GM21390 (cell line): ENCODE measurements at regions not wholly inside any gene's neighbourhood (a gene's known extent, or its start where the extent isn't known, plus 50 kb on each side); places are given as distances from the start of the nearest gene placed in this dataset.
A peak's percentile ranks its signal among the peaks of the same experiment; 100 is the strongest.

Source experiments
- ATAC-seq: cut with Tn5 transposase; IDR thresholded peaks from one replicate; pipeline ENCODE4 v1.9.1; 2021; ENCODE audit not compliant: unreplicated experiment

DNA sequence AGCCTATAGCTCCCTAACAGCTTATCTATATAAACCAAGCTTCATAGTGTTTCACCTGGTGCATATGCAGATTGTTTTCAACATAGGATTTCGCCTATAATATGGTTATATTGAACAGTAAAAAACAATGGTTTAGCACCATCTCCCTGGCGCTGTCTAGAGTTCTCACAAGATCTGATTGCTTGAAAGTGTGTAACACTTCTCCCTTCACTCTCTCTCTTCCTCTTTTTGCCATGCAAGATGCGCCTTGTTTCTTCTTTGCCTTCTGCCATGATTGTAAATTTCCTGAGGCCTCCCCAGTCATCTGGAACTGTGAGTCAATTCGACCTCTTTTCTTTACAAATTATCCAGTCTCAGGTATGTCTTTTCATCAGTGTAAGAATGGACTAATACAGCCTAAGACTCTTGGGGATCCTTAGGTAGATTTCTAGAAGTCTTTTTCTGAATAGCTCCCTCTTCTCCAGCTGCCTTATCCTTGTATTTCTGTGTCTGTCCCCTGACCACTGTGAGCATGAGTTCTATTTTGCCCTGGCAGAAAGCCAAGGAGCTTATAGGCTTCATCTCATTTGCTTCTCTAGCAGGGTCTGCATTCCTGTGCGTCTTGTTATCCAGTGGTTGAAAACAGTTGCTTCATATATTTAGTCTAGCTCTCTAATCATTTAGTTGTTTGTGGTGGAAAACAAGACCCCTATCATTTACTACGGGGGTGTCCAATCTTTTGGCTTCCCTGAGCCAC is 401.6 kb downstream of the GPD2 start:
- ATAC-seq: no peak

DNA sequence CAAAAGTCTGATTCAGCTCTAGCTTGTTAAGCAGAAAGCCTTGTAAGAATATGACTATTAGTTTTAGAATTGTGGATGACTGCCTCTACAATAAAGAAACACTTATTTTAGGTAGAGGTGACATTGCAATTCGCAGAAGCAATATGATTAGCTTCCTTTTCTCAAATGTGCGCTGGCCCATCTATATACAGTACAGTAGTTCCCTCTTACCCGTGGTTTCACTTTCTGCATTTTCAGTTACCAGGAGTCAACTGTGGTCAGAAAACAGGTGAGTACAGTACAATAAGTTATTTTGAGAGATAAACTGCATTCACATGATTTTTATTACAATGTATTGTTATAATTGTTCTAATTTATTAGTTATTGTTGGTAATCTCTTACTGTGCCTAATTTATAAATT is 405.1 kb downstream of the GPD2 start:
- ATAC-seq: no peak

DNA sequence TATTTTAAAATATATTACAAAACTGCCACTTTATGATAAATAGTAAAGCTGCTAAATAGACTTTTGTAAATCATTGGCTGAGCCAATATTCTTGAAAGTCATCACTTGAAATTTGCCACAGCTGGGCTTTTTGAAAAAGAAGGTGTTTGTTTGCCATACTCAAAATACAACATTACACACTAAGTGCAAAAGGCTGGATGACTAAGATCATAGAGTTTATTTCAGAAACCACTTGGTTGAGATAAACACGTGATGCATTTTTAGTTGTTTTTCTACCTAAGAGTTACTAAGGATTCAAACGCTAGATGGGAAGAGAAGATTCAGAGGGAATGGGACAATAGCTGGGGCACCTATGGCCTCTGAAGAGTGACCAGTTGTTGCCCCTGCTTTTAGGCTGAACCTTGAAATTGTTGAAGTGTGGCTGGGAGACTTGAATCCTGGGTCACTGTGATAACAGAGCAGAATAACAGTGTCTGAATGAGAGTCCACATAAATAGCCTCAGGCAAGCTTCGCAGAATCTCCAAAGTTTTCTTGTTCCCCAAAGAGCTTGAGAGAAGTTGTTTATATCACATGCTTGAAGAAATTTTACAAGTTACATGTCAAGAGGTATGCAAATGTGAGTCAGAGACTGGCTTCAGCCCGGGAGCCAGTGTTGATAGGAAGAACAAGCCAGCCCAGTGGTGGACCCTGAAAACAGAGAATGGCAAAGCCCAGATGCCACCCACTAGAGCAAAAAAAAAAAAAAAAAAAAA is 409.8 kb downstream of the GPD2 start:
- no peak for ATAC-seq

DNA sequence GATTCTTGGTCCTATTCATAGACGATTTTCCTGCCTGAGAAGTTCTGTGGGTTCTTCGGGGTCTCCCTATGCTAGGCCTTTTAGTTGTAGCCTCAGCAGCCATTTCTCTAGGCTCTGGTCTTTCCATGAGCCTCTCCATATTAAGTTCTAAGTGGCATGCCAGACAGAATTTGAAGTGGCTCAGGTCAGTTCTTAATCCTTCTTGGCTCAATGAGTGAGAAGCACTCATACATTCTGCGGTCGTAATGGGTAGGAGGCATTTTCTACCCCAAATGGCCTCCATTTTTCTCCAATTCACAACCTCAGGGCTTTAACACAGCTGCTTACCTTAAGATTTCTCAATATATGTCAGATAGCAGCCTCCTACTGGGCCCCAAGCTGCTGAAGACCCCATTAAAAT is 405.3 kb upstream of the GALNT5 start:
- ATAC-seq: no peak

DNA sequence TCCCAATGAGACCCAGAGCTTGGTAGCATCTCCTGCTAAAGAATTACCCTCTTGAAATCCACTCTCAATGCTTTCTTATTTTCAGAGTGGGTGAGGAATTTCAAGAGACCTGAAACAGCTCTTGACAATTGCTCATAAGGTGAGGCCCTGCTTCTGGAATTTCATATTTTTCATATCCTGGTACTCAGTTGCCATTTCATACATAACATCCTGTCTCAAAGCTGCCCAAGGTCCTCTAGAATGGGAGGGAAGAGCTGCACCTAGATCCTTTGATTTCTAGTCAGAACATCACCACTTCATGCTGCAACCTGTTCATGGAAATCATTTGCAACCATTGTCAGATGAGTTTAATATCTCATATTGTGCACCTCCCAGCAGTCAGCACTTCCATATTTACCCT is 404.8 kb upstream of the GALNT5 start:
- ATAC-seq: no peak

DNA sequence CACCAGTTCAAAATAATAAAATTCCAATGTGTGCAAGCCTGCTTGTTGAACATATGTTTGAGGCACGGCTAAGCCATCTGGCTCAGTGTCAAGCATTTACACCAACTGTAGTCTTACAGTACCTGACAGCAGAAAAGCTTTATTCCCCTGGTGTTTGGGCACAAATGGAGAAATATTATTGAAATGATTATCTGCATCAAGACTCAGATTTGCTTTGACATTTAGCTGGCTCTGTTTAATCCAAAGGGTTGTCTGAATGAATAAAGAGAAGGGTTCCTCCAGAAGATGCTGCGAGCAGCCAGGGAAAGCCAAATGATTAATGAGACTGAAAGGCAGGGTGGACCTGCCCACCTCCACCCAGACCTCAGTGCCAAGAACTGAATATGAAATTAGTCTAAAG is 393.2 kb upstream of the GALNT5 start:
- ATAC-seq: no peak

DNA sequence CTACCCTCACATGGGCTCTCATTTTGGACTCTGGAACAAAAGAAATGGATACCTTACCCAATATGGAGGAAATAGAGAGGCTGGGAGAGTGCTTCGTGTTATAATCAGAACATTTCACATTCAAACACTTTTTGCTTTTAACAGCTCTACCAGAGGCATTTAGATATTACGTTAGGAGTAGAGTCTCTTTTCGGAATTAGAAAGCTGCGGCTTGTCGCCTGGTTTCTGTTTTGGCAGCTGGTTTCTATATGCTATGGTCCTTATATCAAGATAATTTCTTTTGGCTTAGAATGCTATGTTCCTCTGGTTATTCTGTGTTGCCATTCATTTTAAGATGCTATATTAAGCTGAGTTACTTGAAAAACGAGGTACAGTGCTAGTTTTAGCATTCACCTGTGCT is 392.8 kb upstream of the GALNT5 start:
- no peak for ATAC-seq

DNA sequence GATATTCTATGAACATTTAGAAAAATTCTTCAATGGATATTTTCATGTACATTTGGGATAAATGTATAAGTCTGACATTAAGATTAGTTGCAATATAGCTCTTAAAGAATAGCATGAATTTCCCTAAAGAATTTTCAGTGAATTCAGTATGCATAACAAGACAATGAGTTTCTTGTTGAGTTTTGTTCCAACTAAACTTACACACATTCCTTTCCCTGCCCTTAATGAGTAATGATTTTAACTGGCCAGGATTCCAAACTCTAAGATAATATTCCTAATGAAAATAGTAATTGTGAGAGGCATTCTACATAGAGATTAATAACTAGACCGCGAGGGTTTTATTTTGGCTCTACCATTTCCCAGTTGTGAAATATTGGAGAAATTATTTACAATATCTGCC is 390.3 kb upstream of the GALNT5 start:
- ATAC-seq: no peak

DNA sequence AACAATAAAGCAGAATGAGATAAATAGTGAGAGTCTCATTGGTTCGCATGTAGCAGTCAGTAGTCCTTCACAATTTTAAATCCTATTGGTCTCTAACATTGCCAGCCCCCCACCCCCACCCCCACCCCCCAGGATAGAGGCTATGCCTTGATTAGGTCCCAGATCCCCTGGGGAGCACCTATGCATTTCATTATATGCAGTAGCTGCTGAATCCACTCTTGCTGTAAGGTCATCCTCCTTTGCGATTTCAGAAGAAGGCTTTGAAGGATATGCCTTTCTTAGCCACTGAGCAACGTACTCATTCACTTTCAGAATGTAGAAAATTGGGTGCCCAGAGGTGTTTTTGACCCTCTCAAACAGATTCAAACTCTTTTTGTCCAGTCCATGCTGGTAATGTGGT is 382.8 kb upstream of the GALNT5 start:
- ATAC-seq: no peak

DNA sequence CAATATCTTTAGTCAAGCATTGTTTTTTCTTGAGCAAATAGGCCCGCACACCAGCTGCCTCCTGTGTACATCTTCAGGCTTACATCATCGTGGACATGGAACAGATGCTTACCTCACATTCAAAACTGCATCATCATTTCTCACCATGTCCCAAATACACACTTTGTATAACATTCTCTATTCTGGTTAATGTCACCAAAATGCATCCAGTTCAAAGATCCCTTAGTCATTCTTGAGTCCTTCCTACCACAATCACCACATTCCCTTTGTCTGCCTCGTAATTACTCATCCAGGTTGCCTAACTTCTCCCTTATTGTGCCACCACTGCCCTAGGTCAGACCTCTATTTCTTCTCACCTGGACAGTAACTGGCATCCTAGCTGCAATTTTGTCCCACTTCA is 373.7 kb upstream of the GALNT5 start:
- no peak for ATAC-seq

DNA sequence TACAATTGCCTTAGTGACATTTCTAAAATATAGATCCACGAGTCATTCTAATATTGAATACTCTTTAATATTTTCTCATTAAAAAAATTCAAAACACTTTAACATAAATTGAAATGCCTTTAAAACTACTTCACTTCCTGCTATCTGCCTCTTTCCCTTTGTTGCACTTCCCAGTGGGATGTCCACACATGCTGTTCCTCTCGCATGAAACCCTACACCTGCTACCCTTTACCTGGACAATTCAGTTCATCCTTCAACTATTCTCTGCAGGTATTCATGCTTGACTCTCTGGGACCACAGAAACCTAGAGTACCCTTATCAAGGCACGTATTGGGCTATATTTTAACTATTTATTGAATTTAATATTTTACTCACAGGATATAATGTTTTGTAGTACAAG is 373.3 kb upstream of the GALNT5 start:
- no peak for ATAC-seq

DNA sequence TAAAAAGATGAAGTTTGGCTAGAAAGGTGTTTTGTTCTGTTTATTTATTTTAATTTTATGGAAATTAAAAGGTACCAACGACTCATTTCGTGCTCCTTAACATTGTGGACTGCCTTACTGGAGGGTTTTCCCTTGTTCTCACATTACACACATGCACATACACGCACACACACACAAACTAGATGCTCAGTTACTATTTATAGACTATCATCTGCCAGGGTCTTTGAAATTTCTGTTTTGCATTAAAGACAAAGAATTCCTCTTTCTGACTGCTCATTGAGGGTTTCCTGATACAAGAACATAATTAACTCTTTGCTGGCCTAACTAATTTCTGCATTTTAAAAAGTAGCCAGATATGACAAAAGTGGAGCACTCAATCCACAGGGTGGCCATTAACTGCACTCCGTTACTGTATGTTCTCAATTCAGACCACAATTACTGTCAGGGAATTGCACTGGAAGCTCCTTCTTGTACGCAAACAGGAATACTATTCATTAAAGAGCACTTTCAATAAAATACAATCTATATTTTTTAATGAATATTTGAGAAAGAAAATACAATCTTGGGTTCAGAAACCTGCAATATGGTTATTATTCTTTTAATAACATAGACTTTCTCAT is 366.9 kb upstream of the GALNT5 start:
- no peak for ATAC-seq

DNA sequence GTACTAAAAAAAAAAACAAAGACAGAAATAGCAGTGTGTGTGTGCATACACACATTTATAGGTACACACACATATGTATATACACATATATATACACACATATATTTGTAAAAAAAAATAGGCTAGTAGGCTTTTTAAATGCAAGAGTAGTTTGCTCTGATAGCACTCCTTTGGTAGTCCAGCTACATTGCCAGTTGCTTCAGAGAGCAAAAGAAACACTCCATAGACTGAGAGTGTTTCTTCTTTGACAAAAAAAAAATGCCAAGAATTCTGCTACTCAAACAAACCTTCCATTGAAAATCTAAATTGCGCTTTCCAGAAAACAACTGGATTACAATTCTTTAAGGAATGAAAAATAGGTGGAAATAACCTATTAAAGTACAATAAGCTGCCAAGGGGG is 365.9 kb upstream of the GALNT5 start:
- ATAC-seq: no peak

DNA sequence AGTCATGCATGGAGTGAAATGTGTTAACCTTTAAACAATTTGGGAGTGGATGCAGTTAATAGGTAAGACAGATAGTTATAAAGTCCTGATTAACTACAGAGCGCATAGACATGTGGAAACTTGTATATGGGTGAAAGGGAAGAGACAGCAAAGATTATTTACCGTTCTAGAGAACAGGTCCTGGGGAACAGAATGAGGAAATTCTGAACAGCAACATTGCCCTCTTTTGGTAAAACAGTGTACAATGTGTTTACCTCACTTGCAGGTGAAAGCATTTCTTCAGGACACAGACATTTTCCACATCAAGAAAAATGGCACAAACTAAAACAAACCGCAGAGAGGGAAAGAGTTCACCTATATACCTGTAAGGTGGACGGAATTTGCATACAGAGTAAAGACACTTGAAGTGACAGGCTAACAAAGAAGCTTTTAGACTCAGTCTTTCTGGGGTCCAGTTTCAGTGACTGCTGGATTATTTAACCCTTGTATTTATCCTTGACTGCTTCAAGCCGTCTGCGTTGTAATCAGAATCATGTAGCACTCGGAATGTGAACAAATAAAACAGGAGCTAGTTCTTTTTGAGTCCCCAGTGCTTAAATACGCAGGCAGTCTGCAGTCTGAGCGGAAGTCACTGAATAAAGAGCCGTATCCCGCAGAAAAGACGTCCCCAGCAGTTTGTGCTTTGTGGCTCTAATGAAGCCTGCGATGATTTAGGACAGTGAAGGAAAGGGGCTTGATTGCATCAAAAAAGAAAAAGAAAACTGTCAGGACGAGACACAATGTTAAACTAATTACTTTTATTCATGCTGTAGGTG is 364.8 kb upstream of the GALNT5 start:
- peak; percentile 44 for ATAC-seq

DNA sequence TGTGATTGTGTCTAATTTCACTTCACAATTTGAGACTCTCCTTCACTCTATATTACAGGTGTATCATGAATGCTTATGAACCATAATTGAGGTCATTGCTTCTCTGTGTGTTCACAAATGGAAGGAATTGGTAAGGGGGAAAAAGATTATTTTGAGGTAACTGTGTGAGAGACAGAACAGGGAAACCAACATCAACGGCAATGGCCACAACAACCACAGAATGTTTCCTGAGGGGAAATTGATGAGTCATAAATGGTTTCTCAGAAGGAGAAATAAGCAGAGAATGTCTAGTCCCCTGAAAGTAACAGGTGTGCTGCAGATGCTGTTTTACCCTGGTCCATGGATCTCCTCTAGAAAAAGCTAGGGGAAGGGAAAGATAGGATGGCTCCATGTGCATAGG is 361.2 kb upstream of the GALNT5 start:
- peak; percentile 92 for ATAC-seq

DNA sequence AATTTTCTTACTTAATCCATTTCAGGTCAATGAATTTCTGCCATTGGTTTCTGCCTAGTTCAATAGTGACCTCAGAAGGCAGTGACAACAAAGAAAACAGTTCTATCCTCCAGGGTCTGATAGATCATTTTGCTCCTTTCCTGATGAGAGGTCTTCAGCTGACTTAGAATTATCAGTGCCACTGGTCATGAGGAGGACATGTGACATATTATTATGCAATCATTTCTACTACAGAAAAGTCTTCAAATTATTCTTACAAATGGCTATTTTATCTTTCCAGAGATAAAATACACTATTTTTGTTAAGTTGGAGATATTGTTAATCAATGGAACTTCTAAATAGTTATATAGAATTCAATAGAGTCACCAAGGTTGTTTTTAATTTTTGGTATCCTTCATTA is 360.0 kb upstream of the GALNT5 start:
- ATAC-seq: no peak

DNA sequence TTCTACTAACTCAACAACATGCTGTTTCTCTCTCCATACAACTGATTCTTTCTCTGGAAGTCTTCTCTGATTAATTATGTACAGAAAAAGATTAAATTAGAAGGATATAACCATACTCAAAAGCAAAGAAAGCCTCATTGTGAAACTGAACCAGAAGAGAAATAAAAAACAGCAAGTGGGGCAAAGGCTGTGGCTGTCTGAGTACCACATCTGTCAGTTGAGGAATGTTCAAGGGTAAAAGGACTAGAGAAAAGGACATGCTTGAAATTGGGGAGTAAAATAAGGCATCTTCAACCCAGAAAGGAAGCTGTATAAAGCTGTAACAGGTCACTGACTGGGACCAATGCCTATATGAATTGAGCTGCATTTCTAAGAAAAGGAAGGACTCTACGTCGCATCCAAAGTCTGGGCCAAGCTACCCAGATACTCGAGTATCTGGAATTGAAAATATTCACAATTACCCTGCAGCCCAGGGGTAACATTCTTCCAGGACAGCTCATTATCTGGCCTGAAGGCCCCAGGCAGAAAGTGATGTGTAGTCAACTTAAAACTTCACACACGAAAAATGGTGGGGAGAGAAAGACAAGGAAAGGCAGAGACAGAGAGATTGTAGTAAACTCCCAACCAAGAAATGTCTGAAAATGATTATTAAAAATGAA is 356.0 kb upstream of the GALNT5 start:
- ATAC-seq: no peak

DNA sequence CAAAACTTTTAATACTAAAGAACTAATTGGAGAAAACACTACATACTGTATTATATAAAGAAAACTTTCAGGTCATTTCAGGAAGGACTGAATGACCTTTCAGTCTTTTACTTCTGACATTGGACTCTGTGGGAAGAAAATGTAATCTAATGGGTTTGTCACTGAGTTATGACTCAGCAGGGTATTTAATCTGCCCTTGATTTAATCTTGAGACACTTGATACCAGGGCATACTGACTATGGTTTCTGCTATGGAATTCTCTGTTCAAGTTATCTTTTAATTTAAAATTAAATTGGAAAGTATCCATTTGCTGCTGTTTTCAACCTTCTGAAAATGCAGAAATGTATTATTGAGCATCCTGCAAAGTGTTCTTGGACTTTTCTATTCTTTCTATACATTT is 354.2 kb upstream of the GALNT5 start:
- no peak for ATAC-seq

DNA sequence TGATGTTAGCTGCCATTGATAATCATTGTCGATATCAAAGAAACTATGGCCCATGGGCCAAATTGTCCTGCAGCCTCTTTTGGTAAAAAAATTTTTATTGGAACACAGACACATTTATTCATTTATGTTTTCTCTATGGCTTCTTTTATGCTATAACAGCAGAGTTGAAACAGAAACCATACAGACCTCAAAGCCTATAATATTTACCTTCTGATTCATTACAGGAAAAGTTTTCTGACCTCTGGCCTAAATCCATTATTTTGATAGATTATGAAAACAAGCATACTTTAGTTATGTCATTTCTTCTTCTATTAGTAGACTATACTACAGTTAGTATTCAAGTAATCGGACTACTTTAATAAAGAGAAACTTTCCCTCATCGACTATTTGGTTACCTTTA is 349.7 kb upstream of the GALNT5 start:
- ATAC-seq: peak; percentile 48

DNA sequence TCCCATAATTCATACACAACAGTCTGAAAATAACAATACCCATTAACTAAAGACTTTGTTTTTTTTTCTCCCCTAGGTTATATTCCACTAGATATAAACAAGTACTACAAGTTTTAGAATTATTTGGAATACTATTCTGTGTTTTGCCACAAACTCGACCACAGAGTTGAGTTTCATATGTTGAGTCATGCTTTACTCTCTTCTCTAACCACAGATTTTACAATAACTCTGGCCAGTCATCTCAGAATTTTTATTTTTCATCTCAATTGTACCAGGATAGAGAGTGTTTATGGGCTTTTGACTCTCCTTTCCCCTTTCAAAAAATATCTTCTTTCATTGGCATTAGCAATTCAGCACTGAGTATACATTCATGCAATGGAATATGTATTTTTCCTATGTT is 348.7 kb upstream of the GALNT5 start:
- ATAC-seq: peak; percentile 88

DNA sequence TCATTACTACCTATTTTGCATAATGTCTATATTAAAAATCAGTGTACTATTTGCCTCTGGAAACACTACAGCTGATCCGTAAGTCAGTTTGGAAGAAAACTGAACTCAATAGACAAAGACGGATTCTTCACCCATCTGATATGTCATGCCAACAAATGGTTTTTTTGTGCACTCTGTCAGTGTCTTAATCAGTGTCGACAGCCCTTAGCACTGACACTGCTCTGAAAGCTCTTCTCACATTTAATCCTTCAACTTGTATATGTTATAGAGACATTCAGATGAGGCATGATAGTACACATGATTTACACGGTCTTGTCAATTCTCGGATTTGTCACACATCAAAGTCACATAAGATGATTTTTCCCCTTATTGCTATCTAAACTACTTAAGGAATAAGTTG is 347.5 kb upstream of the GALNT5 start:
- ATAC-seq: no peak
